ENCODE measurements at regions not wholly inside any gene's neighbourhood (a gene's known extent, or its start where the extent isn't known, plus 50 kb on each side); places are given as distances from the start of the nearest gene placed in this dataset.

DNA sequence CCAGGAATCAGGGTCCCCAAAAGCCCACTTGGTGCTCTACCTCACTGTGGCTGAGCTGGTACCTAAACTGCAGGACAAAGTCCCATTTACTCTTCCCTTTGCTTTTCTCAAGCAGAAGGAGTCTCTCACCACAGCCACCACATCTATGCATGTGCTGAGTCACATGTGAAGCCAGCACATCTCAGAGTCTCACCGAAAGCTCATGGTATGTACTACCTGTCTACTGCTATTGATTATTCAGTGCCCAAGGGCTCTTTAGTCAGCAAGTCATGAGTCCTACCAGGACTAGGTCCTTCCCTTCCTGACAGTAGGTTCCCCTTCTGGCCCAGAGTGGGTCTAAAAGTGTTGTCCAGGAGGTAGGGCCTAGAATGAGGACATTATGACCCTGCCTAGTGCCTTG lies 130.7 kb upstream of the NTRK2 start:
- DNase-seq, result no peak
- TF ChIP-seq, protein P1, sequence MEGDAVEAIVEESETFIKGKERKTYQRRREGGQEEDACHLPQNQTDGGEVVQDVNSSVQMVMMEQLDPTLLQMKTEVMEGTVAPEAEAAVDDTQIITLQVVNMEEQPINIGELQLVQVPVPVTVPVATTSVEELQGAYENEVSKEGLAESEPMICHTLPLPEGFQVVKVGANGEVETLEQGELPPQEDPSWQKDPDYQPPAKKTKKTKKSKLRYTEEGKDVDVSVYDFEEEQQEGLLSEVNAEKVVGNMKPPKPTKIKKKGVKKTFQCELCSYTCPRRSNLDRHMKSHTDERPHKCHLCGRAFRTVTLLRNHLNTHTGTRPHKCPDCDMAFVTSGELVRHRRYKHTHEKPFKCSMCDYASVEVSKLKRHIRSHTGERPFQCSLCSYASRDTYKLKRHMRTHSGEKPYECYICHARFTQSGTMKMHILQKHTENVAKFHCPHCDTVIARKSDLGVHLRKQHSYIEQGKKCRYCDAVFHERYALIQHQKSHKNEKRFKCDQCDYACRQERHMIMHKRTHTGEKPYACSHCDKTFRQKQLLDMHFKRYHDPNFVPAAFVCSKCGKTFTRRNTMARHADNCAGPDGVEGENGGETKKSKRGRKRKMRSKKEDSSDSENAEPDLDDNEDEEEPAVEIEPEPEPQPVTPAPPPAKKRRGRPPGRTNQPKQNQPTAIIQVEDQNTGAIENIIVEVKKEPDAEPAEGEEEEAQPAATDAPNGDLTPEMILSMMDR (IDR thresholded peaks at IDR 0.05; ENCODE audit: low read depth, low read length), result no peak
- H3K36me3 ChIP-seq, result no peaks in the 10 kb centered on the region
- no peak overlapping the region for H3K4me3 ChIP-seq (ENCODE audit: low read depth, low read length)
- no peaks in the 10 kb centered on the region for H3K27me3 ChIP-seq
- no peaks in the 10 kb centered on the region; the same call in 1 of the 2 replicates for H3K9me3 ChIP-seq
- H3K4me1 ChIP-seq, result no peaks in the 10 kb centered on the region

DNA sequence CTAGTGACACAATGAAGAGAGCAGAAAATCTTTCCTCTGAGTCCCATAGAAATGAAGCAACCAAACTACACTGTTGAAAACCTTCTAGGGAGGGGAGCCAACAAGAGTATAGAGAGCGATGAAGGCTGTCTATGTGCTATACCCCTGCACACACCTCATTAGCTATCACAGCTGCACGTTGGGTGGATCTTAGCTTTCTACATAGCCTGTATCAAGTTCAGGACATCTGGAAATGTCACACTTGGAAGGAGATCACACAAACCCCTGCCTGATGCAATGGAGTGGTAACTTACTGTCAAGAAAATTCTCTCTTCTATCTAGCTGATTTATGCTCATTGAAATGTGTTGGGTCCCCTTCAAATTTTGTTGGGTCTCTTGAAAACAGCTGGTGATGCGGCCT lies 127.0 kb upstream of the NTRK2 start:
- Histone ChIP-seq H3K4me3 (ENCODE audit: low read depth, low read length) (no peak overlapping the region), H3K36me3 (no peaks in the 10 kb centered on the region), H3K27me3 (no peaks in the 10 kb centered on the region), H3K4me1 (no peaks in the 10 kb centered on the region), H3K9me3 (no peaks in the 10 kb centered on the region; the same call in 1 of the 2 replicates)
- TF ChIP-seq, protein P1 (IDR thresholded peaks at IDR 0.05; ENCODE audit: low read depth, low read length), result no peak
- no peak for DNase-seq

DNA sequence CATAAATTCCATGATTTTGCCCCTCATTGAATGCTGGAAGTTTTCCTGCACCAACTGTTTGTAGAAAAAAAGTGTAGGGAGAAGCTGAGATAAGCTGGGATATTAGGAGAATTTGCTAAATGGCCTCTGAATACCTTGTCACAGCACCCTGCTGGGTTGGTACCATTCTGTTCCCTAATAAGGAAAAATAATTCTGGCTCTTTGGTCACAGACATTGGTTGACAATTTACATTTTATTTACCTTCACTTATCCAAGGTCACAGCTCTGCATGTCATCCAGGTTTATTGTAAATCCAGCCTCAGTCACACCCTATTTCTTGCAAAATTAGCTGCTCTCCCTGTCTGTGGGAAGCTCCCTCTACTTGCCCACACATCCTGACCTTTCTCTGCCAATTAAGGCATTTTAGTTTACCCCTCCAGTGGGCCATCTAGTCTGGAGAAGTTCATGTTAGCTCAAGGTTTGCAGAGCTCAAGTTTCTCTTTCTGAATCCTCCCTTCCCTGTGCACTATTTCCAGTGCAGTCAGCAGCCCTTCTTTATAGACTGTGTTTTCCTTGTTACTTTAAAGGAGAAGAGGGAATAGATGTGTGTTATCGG lies 115.4 kb upstream of the NTRK2 start:
- no peaks in the 10 kb centered on the region for H3K27me3 ChIP-seq
- TF ChIP-seq, protein P1 (IDR thresholded peaks at IDR 0.05; ENCODE audit: low read depth, low read length), result no peak
- no peak for DNase-seq
- H3K4me1 ChIP-seq, result no peaks in the 10 kb centered on the region
- H3K9me3 ChIP-seq, result no peaks in the 10 kb centered on the region
- H3K36me3 ChIP-seq, result no peaks in the 10 kb centered on the region
- no peak overlapping the region for H3K4me3 ChIP-seq (ENCODE audit: low read depth, low read length)

DNA sequence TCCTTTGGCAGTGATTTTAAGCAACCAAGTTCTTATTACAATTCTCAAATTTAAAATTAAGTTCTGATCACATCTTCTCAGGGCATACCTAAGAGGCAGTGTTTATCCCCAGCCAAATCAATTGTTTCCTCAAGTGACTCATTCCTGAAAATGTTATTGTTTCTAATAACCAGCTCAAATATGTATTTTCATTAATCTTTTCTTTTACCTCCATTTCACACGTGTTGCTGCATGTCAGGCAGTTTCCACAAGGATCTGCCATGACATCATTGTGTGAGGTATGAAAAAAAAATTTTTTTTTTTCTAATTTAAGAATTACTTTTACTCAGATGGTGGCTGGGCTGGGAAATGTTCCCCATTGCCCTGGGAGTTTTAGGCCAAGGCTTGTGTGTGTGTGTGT lies 113.0 kb upstream of the NTRK2 start:
- Histone ChIP-seq H3K36me3 (no peaks in the 10 kb centered on the region), H3K4me1 (no peaks in the 10 kb centered on the region), H3K27me3 (no peaks in the 10 kb centered on the region), H3K9me3 (no peaks in the 10 kb centered on the region), H3K4me3 (ENCODE audit: low read depth, low read length) (no peak overlapping the region)
- DNase-seq, result no peak
- TF ChIP-seq, protein P1 (IDR thresholded peaks at IDR 0.05; ENCODE audit: low read depth, low read length), result no peak

DNA sequence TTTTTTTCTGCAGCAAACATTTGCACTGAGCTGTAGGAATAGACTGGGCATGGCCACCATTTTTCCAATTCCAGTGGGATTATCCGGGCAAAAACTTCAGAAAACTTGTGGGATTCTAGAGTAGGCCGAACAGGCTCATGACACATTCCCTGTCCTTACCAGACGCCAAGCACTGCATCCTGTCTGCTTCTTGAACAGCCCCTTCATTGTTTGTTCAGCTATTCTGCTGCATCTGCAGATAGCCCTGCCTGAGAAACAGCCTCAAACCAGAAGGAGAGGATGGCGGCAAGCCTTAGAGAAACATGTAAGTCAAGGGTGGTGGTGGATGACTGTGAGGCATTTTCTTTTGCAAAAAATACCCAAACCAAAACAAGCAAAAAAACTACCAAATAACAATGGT lies 111.8 kb upstream of the NTRK2 start:
- H3K27me3 ChIP-seq, result no peaks in the 10 kb centered on the region
- no peaks in the 10 kb centered on the region for H3K9me3 ChIP-seq
- no peaks in the 10 kb centered on the region for H3K4me1 ChIP-seq
- TF ChIP-seq, protein P1 (IDR thresholded peaks at IDR 0.05; ENCODE audit: low read depth, low read length), result no peak
- DNase-seq, result no peak
- H3K36me3 ChIP-seq, result no peaks in the 10 kb centered on the region
- H3K4me3 ChIP-seq (ENCODE audit: low read depth, low read length), result no peak overlapping the region

DNA sequence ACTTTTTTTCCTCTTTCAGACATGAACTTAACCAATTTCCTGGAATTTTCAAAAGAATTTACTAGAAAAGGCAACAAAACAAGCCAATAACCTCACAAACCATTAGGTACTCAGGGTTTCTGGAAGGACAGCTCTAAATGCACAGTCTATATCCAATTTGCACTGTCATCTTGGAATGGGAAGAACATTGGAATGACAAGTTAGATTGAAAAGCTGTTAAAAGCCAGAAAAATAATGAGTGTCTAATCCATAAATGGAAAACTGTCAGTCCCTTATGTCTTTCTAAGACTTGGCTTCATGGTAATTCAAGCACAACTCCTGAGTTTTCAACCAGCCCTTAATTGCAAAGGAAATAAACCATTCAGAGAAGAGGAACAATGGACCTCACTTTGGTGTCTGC lies 105.8 kb upstream of the NTRK2 start:
- no peak for DNase-seq
- no peak overlapping the region for H3K4me3 ChIP-seq (ENCODE audit: low read depth, low read length)
- H3K36me3 ChIP-seq, result no peaks in the 10 kb centered on the region
- no peaks in the 10 kb centered on the region for H3K27me3 ChIP-seq
- H3K4me1 ChIP-seq, result no peaks in the 10 kb centered on the region
- TF ChIP-seq, protein P1 (IDR thresholded peaks at IDR 0.05; ENCODE audit: low read depth, low read length), result no peak
- H3K9me3 ChIP-seq, result no peaks in the 10 kb centered on the region

All from BE2C (cell line).